ENCODE measurements at regions not wholly inside any gene's neighbourhood (a gene's known extent, or its start where the extent isn't known, plus 50 kb on each side); places are given as distances from the start of the nearest gene placed in this dataset.

DNA sequence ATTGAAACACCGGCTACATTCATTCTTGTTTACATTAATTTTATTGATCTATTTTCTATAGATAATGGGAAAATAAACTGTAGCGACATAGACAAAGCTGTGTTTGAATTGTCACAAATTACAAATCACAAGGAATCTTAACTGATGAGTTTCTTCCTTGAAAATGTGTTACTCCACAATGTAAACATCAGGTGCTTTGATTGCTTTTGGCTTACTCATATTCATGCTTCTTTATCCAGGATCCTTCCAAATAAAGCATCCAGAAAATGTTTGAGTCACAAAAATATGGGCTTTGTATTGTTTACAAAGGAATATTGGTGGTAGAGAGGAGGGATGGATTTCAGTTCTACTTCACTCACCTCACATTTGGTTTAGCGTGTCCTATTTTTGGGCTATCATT lies 64.0 kb downstream of the BMP2 start:
- no peak for DNase-seq

GRCh38 chr20:6832811-6833210 lies 65.3 kb downstream of the BMP2 start:
- no peak for DNase-seq

- no peak for DNase-seq
Observed at GRCh38 chr20:6835609-6836008, 68.1 kb downstream of the BMP2 start.

GRCh38 chr20:6836821-6837374 lies 69.4 kb downstream of the BMP2 start:
- peak; percentile 52 for DNase-seq

DNA sequence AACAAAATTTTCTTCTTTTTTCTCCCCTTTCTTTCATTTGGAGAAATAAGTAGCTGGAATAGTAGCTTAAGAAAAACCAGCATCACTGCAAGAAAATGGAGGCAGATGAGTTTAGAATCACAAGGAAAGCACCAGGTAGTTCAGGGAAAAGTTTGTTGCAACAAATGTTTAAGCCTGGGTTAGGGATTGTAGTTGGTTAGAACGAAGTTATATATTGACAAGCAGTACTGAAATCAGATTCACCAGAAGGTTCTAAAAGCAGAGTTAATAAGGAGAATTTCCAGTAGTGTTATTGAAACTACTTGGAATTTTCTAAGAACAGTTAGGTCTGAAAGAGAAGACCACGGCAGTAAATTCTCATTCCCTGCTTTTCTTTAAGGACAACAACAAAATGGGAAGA lies 70.2 kb downstream of the BMP2 start:
- no peak for DNase-seq

- DNase-seq: peak; percentile 51
Observed at GRCh38 chr20:6838181-6838826, 70.8 kb downstream of the BMP2 start.

GRCh38 chr20:6841128-6841527 lies 73.6 kb downstream of the BMP2 start:
- DNase-seq: no peak

DNA sequence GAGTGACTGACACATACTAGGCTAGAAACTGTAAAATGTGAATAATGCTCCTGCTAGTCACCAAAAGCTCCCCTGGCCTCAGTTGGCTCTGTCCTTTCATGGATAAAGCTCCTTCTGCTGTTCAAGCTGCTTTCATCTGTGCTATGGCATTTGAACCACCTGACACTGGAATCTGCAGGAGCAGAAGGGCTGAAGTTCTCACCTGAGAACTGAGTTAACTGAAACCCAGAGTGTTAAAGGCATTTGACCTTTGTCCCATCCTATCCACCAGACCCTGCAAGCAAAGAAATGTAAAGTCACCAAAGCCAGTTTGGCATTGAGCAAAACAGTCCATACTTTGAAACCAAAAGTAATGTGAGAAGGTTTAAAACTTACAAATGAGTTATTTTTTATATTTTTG lies 77.7 kb downstream of the BMP2 start:
- DNase-seq: no peak

DNA sequence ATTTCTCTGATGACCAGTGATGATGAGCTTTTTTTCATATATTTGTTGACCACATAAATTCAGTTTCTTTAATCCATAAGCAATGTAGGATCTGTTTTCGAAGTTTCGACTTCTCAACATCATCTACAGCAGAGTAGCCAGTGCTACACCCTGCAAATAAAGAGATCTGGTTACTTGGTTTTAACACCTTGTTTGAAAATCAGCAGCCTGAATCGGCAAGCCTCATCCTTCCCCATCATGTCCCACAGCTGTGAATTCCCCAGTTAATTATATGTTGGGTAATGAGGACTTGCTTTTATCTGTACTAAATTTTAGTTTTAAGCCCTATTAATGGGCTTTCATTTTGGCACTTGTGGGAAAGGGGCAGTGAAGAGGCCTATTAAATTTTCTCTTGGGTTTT lies 80.6 kb downstream of the BMP2 start:
- no peak for DNase-seq

- DNase-seq: no peak
Observed at GRCh38 chr20:6848992-6849391, 81.5 kb downstream of the BMP2 start.

DNA sequence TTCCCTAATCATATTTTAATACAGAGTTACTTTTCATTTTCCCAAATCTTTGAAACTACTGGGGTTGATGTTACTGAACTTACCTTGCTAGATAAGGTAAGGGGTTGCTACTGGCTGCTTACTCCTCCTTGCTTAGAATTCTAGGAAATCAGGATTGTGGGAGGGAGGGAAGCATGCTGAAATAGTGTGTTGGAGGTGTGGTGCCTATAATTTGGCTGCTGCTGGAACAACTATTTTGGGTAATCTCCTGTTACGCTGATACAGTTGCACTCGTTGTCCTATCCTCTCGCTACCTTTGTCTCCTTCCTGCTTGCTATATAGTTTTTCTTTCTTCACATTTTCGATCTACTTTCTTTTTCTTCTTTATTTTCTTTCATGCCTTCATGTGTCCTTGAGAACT lies 83.7 kb downstream of the BMP2 start:
- no peak for DNase-seq

DNA sequence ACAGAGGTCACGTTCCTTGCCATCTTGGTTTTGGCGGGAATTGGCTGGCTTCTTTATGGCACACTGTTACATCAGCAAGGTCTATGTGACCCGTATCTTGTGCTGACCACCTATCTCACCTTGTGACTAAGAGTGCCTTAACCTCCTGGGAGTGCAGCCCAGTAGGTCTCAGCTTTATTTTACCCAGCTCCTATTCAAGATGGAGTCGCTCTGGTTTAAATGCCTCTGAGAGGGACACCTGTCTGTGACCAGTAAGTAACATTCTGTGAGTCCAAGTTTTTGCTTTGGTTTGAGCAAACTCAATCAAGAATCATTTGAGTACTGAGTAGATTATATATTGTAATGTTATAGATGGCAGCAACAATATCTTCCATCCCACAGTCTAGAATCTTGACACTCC lies 85.0 kb downstream of the BMP2 start:
- DNase-seq: no peak

DNA sequence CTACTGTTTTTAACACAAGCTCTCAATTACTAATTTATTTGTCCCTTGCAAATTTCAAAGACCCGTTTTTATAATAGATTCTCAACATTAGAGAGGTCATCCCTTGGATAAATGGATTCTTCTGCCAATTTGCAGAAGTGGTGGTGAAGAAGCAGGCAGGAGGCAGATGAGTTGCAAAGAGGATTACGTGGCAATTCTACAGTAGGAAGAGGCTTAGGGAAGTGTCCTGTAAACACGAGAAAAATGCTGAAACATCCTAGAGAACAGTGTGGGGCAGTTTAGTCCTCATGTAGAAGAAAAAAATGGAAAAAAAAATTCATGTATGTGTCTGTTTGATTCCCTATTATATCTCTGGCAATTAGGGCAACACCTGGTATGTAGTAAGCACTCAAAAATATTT lies 87.6 kb downstream of the BMP2 start:
- no peak for DNase-seq

- no peak for DNase-seq
Observed at GRCh38 chr20:6855796-6856195, 88.3 kb downstream of the BMP2 start.

DNA sequence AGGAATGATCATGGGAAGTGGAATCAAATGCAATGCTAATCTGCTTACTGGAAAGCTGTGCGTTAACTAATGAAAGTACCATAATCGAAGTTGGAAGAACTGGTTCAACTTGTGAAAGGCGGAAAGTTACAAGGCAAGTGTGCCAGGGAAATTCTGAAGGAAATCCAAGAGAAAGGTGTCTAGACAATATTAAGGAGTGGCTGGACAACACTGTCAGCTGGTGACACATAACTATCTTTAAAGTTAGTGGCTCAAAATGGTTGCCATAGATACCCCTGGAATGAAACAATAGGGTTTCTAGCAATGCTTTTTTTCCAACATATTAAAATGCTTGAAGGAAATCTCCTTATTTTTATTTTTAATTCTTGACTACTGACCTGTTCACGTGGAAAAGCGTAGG lies 90.4 kb downstream of the BMP2 start:
- no peak for DNase-seq

- DNase-seq: no peak
Observed at GRCh38 chr20:6863355-6863754, 95.9 kb downstream of the BMP2 start.

- DNase-seq: peak; percentile 39
Observed at GRCh38 chr20:6863798-6864201, 96.3 kb downstream of the BMP2 start.

- no peak for DNase-seq
Observed at GRCh38 chr20:6864740-6865139, 97.3 kb downstream of the BMP2 start.

DNA sequence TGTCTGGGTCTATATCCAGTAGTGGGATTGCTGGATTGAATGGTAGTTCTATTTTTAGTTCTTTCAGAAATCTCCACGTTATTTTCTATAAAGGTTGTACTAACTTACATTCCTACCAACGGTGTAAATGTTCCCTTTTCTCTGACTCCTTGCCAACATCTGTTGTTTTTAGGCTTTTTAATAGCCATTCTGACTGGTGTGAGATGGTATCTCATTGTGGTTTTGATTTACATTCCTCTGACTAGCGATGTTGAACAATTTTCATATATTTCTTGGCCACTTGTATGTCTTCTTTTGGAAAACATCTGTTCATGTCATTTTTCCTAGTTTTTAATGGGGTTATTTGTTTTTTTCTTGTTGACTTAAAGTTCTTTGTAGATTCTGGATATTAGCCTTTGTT lies 99.3 kb downstream of the BMP2 start:
- DNase-seq: no peak

GRCh38 chr20:6868861-6869260 lies 101.4 kb downstream of the BMP2 start:
- DNase-seq: peak; percentile 68

DNA sequence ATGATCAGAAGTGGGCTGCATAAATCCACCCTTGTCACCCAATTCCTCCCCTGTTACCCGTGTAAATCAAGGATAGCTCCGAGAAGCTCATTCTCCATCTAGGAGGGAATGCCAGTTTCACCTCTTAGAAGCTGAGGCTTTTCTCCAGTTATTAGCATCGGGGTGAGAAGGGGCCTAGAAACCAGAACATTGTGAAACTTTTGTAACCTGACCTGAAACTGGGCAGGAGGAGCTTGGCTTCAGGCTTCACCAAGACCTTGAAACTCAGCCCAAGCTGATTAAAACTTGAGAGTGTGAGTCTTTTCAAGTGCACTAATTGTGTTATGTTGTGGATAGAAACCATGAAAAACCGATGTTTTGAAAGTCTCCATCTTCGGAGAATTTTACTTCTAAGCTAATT lies 103.1 kb downstream of the BMP2 start:
- peak; percentile 48 for DNase-seq

GRCh38 chr20:6877633-6878032 lies 110.1 kb downstream of the BMP2 start:
- DNase-seq: no peak

- no peak for DNase-seq
Observed at GRCh38 chr20:6882561-6883291, 115.2 kb downstream of the BMP2 start.

DNA sequence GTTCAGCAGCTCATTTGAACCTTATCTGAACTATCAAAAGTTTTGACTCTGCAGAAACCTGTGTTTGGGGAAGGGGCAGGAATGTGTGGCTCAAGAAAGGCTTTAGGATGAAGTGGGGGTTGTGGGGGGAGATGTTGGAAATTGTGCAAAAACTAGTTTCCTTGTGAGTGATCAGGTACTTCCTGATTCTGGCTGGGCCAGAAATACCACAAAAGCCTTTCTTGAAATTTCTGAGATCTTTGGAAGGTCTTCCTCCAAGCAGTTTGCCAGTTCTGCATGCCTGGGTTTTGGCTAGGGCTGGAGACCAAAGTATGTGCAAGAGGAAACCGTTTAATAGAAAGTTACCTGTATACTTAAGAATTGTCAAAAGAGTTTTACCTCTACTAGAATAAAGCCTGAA lies 116.6 kb downstream of the BMP2 start:
- DNase-seq: no peak

Data from RPMI8226 (cell line).